IMR-90 (cell line): ENCODE measurements at regions not wholly inside any gene's neighbourhood (a gene's known extent, or its start where the extent isn't known, plus 50 kb on each side); places are given as distances from the start of the nearest gene placed in this dataset.

Experiments
- ATAC-seq: fragments of 200-7000 bp; cut with Tn5 transposase; 2 replicates; pipeline ENCODE4 v1.9.1; 2020; ENCODE audit warnings: low read depth, mild to moderate bottlenecking, moderate library complexity
- BruUV-seq: library from RNA; stranded (reverse); fragments of 400-500 nt; replicated peaks from 2 replicates; lab custom pipeline; 2021; lab: Mats Ljungman, UMichigan
- CTCF ChIA-PET: fragments of 300-600 bp; formaldehyde crosslinking; extraction: SDS; loops from one replicate; lab custom pipeline; 2021; ENCODE audit warnings: antibody characterized with exemption; lab: Yijun Ruan, JAX
- POLR2A ChIA-PET: fragments of 300-600 bp; sonication (Branson Sonifier 250); formaldehyde crosslinking; loops from one replicate; lab custom pipeline; 2022; ENCODE audit warnings: antibody characterized with exemption; ENCODE audit not compliant: unreplicated experiment; lab: Charles Lee
- DNase-seq: peaks from one replicate; pipeline ENCODE4 v3.0.0; 2013
- H2AFZ ChIP-seq: replicated peaks from 2 replicates; pipeline ENCODE3; 2013; ENCODE audit warnings: low read length, mild to moderate bottlenecking; ENCODE audit not compliant: poor library complexity
- H2AK5ac ChIP-seq: 2 replicates; pipeline ENCODE4 v1.6.1; 2013; ENCODE audit warnings: low read depth, low read length, inconsistent platforms
- H2AK9ac ChIP-seq: replicated peaks from 2 replicates; pipeline ENCODE3; 2013; ENCODE audit warnings: mild to moderate bottlenecking, low read depth, low read length, moderate library complexity; ENCODE audit not compliant: poor library complexity
- H2BK120ac ChIP-seq: 2 replicates; pipeline ENCODE4 v1.6.1; 2013; ENCODE audit warnings: low read depth, low read length, inconsistent platforms
- H2BK15ac ChIP-seq: 3 replicates; pipeline ENCODE4 v1.6.1; 2013; ENCODE audit warnings: low read depth, low read length, inconsistent platforms
- H2BK20ac ChIP-seq: 2 replicates; pipeline ENCODE4 v1.6.1; 2013; ENCODE audit warnings: low read depth, mild to moderate bottlenecking, inconsistent platforms, low read length, moderate library complexity
- H2BK5ac ChIP-seq: 2 replicates; pipeline ENCODE4 v1.6.1; 2013; ENCODE audit warnings: mild to moderate bottlenecking, low read depth, low read length, inconsistent platforms; ENCODE audit not compliant: poor library complexity, severe bottlenecking
- H3K14ac ChIP-seq: replicated peaks from 2 replicates; pipeline ENCODE4 v1.6.1; 2013; ENCODE audit warnings: low read depth, low read length, inconsistent platforms
- H3K18ac ChIP-seq: 2 replicates; pipeline ENCODE4 v1.6.1; 2013; ENCODE audit warnings: low read depth, low read length, control low read depth
- H3K23ac ChIP-seq: 2 replicates; pipeline ENCODE4 v1.6.1; 2013; ENCODE audit warnings: low read depth, low read length, inconsistent platforms
- H3K27ac ChIP-seq: 2 replicates; pipeline ENCODE4 v1.5.1; 2013; ENCODE audit warnings: mild to moderate bottlenecking, control low read depth, low read length; ENCODE audit not compliant: insufficient read depth
- H3K27me3 ChIP-seq: 2 replicates; pipeline ENCODE4 v1.6.1; 2013; ENCODE audit warnings: low read length; ENCODE audit not compliant: control insufficient read depth, insufficient read depth
- H3K36me3 ChIP-seq: 2 replicates; pipeline ENCODE4 v1.6.1; 2013; ENCODE audit warnings: low read length, mixed read lengths; ENCODE audit not compliant: control insufficient read depth, insufficient read depth
- H3K4ac ChIP-seq: 2 replicates; pipeline ENCODE4 v1.6.1; 2013; ENCODE audit warnings: low read depth, low read length, inconsistent platforms
- H3K4me1 ChIP-seq: 2 replicates; pipeline ENCODE4 v1.6.1; 2013; ENCODE audit warnings: low read length, mixed read lengths; ENCODE audit not compliant: control insufficient read depth, insufficient read depth
- H3K4me2 ChIP-seq: 2 replicates; pipeline ENCODE4 v1.6.1; 2013; ENCODE audit warnings: low read depth, mild to moderate bottlenecking, control low read depth, low read length, moderate library complexity
- H3K4me3 ChIP-seq: 2 replicates; pipeline ENCODE4 v1.5.1; 2013; ENCODE audit warnings: low read depth, mild to moderate bottlenecking, control low read depth, low read length, moderate library complexity; ENCODE audit not compliant: insufficient read depth
- H3K56ac ChIP-seq: 2 replicates; pipeline ENCODE4 v1.6.1; 2013; ENCODE audit warnings: low read length, inconsistent platforms; ENCODE audit not compliant: insufficient read depth; ENCODE audit errors: extremely low read depth
- H3K79me1 ChIP-seq, 2 experiments: 2 replicates each; pipeline ENCODE4 v1.6.1; 2013; ENCODE audit warnings: low read length in 2 of 2, inconsistent platforms in 1 of 2, low read depth in 1 of 2
- H3K9ac ChIP-seq: 2 replicates; pipeline ENCODE4 v1.6.1; 2013; ENCODE audit warnings: low read depth, low read length, control low read depth
- H3K9me1 ChIP-seq: 2 replicates; pipeline ENCODE4 v1.6.1; 2013; ENCODE audit warnings: low read length, inconsistent platforms; ENCODE audit not compliant: insufficient read depth
- H3K9me3 ChIP-seq: 2 replicates; pipeline ENCODE4 v1.6.1; 2013; ENCODE audit warnings: low read length; ENCODE audit not compliant: control insufficient read depth, insufficient read depth
- H4K20me1 ChIP-seq: 2 replicates; pipeline ENCODE4 v1.6.1; 2013; ENCODE audit warnings: low read length, inconsistent platforms; ENCODE audit not compliant: insufficient read depth
- H4K5ac ChIP-seq: 2 replicates; pipeline ENCODE4 v1.6.1; 2013; ENCODE audit warnings: mild to moderate bottlenecking, low read depth, low read length, control low read depth
- H4K8ac ChIP-seq, 2 experiments: 2 replicates each; pipeline ENCODE4 v1.6.1; 2013; ENCODE audit warnings: low read depth in 2 of 2, low read length in 2 of 2, control low read depth in 1 of 2, inconsistent platforms in 1 of 2
- H4K91ac ChIP-seq: 2 replicates; pipeline ENCODE4 v1.6.1; 2013; ENCODE audit warnings: low read depth, low read length, inconsistent platforms; ENCODE audit not compliant: insufficient read depth
- CEBPB ChIP-seq: IDR thresholded peaks from 2 replicates; pipeline ENCODE4 v1.6.1; 2012; ENCODE audit warnings: low read depth, low read length, improper control_type of control experiment
- CHD1 ChIP-seq: IDR thresholded peaks from 2 replicates; pipeline ENCODE4 v1.6.1; 2012; ENCODE audit warnings: low read depth, low read length, improper control_type of control experiment
- MAZ ChIP-seq: IDR thresholded peaks from 2 replicates; pipeline ENCODE4 v1.6.1; 2012; ENCODE audit warnings: low read depth, mild to moderate bottlenecking, low read length, improper control_type of control experiment, moderate library complexity, borderline replicate concordance
- MXI1 ChIP-seq: IDR thresholded peaks from 2 replicates; pipeline ENCODE4 v1.6.1; 2012; ENCODE audit warnings: low read depth, mild to moderate bottlenecking, low read length, moderate library complexity, borderline replicate concordance
- RAD21 ChIP-seq: IDR thresholded peaks from 2 replicates; pipeline ENCODE4 v1.6.1; 2012; ENCODE audit warnings: low read length, improper control_type of control experiment
- RCOR1 ChIP-seq: IDR thresholded peaks from 2 replicates; pipeline ENCODE4 v1.6.1; 2012; ENCODE audit warnings: mild to moderate bottlenecking, low read length, improper control_type of control experiment; ENCODE audit not compliant: insufficient replicate concordance
- RFX5 ChIP-seq: IDR thresholded peaks from 2 replicates; pipeline ENCODE4 v1.8.0; 2012; ENCODE audit warnings: low read depth, mild to moderate bottlenecking, low read length, moderate library complexity
- SMC3 ChIP-seq: fragments of 150-350 bp; IDR thresholded peaks from 2 replicates; pipeline ENCODE4 v1.6.1; 2016; ENCODE audit warnings: low read depth, mild to moderate bottlenecking, antibody characterized with exemption, low read length, moderate library complexity
- WGBS, 2 experiments: methylation state at CpG; one replicate each; pipeline versions ENCODE4 v1.1.5 to v1.1.7; 2013; ENCODE audit warnings: missing lambda C conversion rate in 2 of 2; ENCODE audit not compliant: insufficient read length in 1 of 2; ENCODE audit errors: extremely low coverage in 2 of 2; 5-methylcytosine and 5-hydroxymethylcytosine counted together
- dilution Hi-C: fragments of 300-500 bp; cut with HindIII; formaldehyde crosslinking; loops from one replicate; pipeline ENCODE4 v1.14.3; 2018; ENCODE audit warnings: low sequenced_read_pairs; ENCODE audit not compliant: unreplicated experiment
- in situ Hi-C: fragments of 300-500 bp; cut with MboI; formaldehyde crosslinking; loops from 3 replicates; pipeline ENCODE4 v1.14.3; 2019; ENCODE audit warnings: low sequenced_read_pairs, inconsistent platforms, mixed read lengths
- intact Hi-C: fragments of 100-400 bp; cut with micrococcal nuclease; formaldehyde crosslinking; loops from 2 replicates; pipeline ENCODE4 v1.10.0; 2022

GRCh38 chr11:121944556-121945230, 171.3 kb downstream of the BLID start:
- H3K27me3 ChIP-seq, result no peaks in the 10 kb centered on the region; the same call in 1 of the 2 replicates
- no peak overlapping the region for H4K8ac ChIP-seq
- H4K20me1 ChIP-seq, result no peaks in the 10 kb centered on the region
- H3K4me1 ChIP-seq, result no peaks in the 10 kb centered on the region
- 33% methylated on average over 1 of the region's 4 CpGs; no CpG with 5 or more reads in 1 of the 2 experiments for WGBS, 2 experiments
- no TSS peak for BruUV-seq
- POLR2A ChIA-PET, result no interaction called here
- no peak overlapping the region for H2BK120ac ChIP-seq
- H3K9ac ChIP-seq, result no peak overlapping the region
- no peak overlapping the region for H2AK5ac ChIP-seq
- peaks cover 6% of the 10 kb centered on the region; the same call in 1 of the 2 replicates for H3K9me3 ChIP-seq
- no peak overlapping the region for H2BK5ac ChIP-seq
- H4K91ac ChIP-seq, result no peak overlapping the region
- TF ChIP-seq RFX5, result no peak
- TF ChIP-seq RAD21, result no peak
- no peak for TF ChIP-seq MXI1
- TF ChIP-seq CHD1, result no peak
- TF ChIP-seq MAZ, result no peak
- no peak for TF ChIP-seq RCOR1
- TF ChIP-seq SMC3, result no peak
- no peak for TF ChIP-seq CEBPB
- no peak overlapping the region for H4K5ac ChIP-seq
- no peak overlapping the region for H3K23ac ChIP-seq
- no peak overlapping the region for H2AK9ac ChIP-seq
- H3K4me2 ChIP-seq, result no peak overlapping the region
- no peak overlapping the region for H3K27ac ChIP-seq
- dilution Hi-C loops (no loop called here), intact Hi-C loops (no loop called here), in situ Hi-C loops (no loop called here)
- H3K79me1 ChIP-seq, result no peaks in the 10 kb centered on the region
- CTCF ChIA-PET, result interaction anchor here (0.8 to 1.7 kb wide), 2 partner anchors 15 to 18 kb away, joined by 3 read pairs; no protein-coding TSS in a partner anchor
- ATAC-seq (no peak), DNase-seq (no peak)
- no peak overlapping the region for H2AFZ ChIP-seq
- H3K36me3 ChIP-seq, result no peaks in the 10 kb centered on the region
- H2BK15ac ChIP-seq, result no peak overlapping the region
- no peak overlapping the region for H2BK20ac ChIP-seq
- no peak overlapping the region for H3K4me3 ChIP-seq
- H3K56ac ChIP-seq, result no peak overlapping the region
- no peaks in the 10 kb centered on the region for H3K9me1 ChIP-seq
- no peak overlapping the region for H3K18ac ChIP-seq
- H3K4ac ChIP-seq, result no peak overlapping the region
- H3K14ac ChIP-seq, result no peak overlapping the region
